Natural killer cell (primary cell): ENCODE measurements at regions not wholly inside any gene's neighbourhood (a gene's known extent, or its start where the extent isn't known, plus 50 kb on each side); places are given as distances from the start of the nearest gene placed in this dataset.

Experiments used
- ATAC-seq, 3 donors: fragments of 150-1000 bp in 2 of 3; fragments of 200-7000 bp in 1 of 3; cut with Tn5 transposase; 1 replicate in 1 of 3; 2 replicates in 2 of 3; pipeline ENCODE4 v1.10.0; 2021; ENCODE audit warnings: mild to moderate bottlenecking in 2 of 3, moderate library complexity in 2 of 3
- DNase-seq, 2 donors: peaks; one replicate each; pipeline versions ENCODE4 v3.0.0 to v3.0.0-alpha.2; 2013 to 2021; ENCODE audit warnings: mixed read lengths in 1 of 2
- H3K27ac ChIP-seq: one replicate; pipeline ENCODE4 v1.5.1; 2013; ENCODE audit warnings: mild to moderate bottlenecking, low read length
- H3K27me3 ChIP-seq: one replicate; pipeline ENCODE4 v1.6.1; 2013; ENCODE audit warnings: low read length; ENCODE audit not compliant: control insufficient read depth, insufficient read depth
- H3K36me3 ChIP-seq: one replicate; pipeline ENCODE4 v1.6.1; 2013; ENCODE audit warnings: low read length; ENCODE audit not compliant: control insufficient read depth, insufficient read depth
- H3K4me1 ChIP-seq: one replicate; pipeline ENCODE4 v1.6.1; 2013; ENCODE audit warnings: low read length; ENCODE audit not compliant: control insufficient read depth, insufficient read depth
- H3K4me3 ChIP-seq: one replicate; pipeline ENCODE4 v1.5.1; 2013; ENCODE audit warnings: low read length
- H3K9me3 ChIP-seq: one replicate; pipeline ENCODE4 v1.6.1; 2013; ENCODE audit warnings: low read length; ENCODE audit not compliant: control insufficient read depth, insufficient read depth
- H3K27ac Mint-ChIP-seq, 2 donors: one replicate each; pipeline ENCODE4 v1.8.0; 2022; ENCODE audit warnings: mild to moderate bottlenecking in 2 of 2, mixed read lengths in 2 of 2, moderate library complexity in 1 of 2
- H3K27me3 Mint-ChIP-seq, 2 donors: one replicate each; pipeline ENCODE4 v1.8.0; 2022; ENCODE audit warnings: low read depth in 2 of 2, mixed read lengths in 2 of 2
- H3K36me3 Mint-ChIP-seq: one replicate; pipeline ENCODE4 v1.8.0; 2022; ENCODE audit warnings: mixed read lengths
- H3K4me1 Mint-ChIP-seq, 2 donors: one replicate each; pipeline ENCODE4 v1.8.0; 2022; ENCODE audit warnings: mixed read lengths in 2 of 2
- H3K4me3 Mint-ChIP-seq: one replicate; pipeline ENCODE4 v1.8.0; 2022; ENCODE audit warnings: mild to moderate bottlenecking, moderate library complexity, mixed read lengths
- H3K9me3 Mint-ChIP-seq, 2 donors: one replicate each; pipeline ENCODE4 v1.8.0; 2022; ENCODE audit warnings: mixed read lengths in 2 of 2
- WGBS: methylation state at CpG from one replicate; pipeline ENCODE4 v1.1.7; 2013; ENCODE audit warnings: missing lambda C conversion rate; ENCODE audit not compliant: insufficient coverage; 5-methylcytosine and 5-hydroxymethylcytosine counted together
- intact Hi-C: fragments of 100-400 bp; cut with micrococcal nuclease; formaldehyde crosslinking; loops from one replicate; pipeline ENCODE4 v1.14.2; 2022
- TF ChIP-seq, protein P1 (sequence below): fragments of 200-600 bp; IDR thresholded peaks from one replicate; pipeline ENCODE4 v1.8.0; 2022; ENCODE audit warnings: antibody characterized with exemption

- no peak overlapping the region for H3K4me3 Mint-ChIP-seq
- H3K36me3 Mint-ChIP-seq, result no peaks in the 10 kb centered on the region
- H3K36me3 ChIP-seq, result no peaks in the 10 kb centered on the region
- H3K27ac Mint-ChIP-seq, result no peak overlapping the region
- intact Hi-C loops, result no loop called here
- no peak for DNase-seq
- TF ChIP-seq, protein P1, sequence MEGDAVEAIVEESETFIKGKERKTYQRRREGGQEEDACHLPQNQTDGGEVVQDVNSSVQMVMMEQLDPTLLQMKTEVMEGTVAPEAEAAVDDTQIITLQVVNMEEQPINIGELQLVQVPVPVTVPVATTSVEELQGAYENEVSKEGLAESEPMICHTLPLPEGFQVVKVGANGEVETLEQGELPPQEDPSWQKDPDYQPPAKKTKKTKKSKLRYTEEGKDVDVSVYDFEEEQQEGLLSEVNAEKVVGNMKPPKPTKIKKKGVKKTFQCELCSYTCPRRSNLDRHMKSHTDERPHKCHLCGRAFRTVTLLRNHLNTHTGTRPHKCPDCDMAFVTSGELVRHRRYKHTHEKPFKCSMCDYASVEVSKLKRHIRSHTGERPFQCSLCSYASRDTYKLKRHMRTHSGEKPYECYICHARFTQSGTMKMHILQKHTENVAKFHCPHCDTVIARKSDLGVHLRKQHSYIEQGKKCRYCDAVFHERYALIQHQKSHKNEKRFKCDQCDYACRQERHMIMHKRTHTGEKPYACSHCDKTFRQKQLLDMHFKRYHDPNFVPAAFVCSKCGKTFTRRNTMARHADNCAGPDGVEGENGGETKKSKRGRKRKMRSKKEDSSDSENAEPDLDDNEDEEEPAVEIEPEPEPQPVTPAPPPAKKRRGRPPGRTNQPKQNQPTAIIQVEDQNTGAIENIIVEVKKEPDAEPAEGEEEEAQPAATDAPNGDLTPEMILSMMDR, result no peak
- H3K4me3 ChIP-seq, result no peak overlapping the region
- WGBS, result 75% methylated on average over 2 of the region's 2 CpGs
- ATAC-seq, result no peak
- no peak overlapping the region for H3K27ac ChIP-seq
- H3K4me1 Mint-ChIP-seq, result no peaks in the 10 kb centered on the region
- no peaks in the 10 kb centered on the region for H3K27me3 Mint-ChIP-seq
- H3K4me1 ChIP-seq, result no peaks in the 10 kb centered on the region
- H3K9me3 ChIP-seq, result peaks cover 15% of the 10 kb centered on the region
- H3K9me3 Mint-ChIP-seq, result peaks cover 18 to 19% of the 10 kb centered on the region in 2 donors
- no peaks in the 10 kb centered on the region for H3K27me3 ChIP-seq
Measured at GRCh38 chr20:22098511-22098910, 393.0 kb downstream of the PAX1 start.

- Histone ChIP-seq H3K4me3 (no peak overlapping the region), H3K4me1 (no peaks in the 10 kb centered on the region), H3K9me3 (peaks cover 27% of the 10 kb centered on the region), H3K27ac (no peak overlapping the region), H3K27me3 (no peaks in the 10 kb centered on the region), H3K36me3 (no peaks in the 10 kb centered on the region)
- H3K4me3 Mint-ChIP-seq, result no peak overlapping the region
- TF ChIP-seq, protein P1, result no peak
- H3K36me3 Mint-ChIP-seq, result no peaks in the 10 kb centered on the region
- H3K27ac Mint-ChIP-seq, result no peak overlapping the region
- DNase-seq (no peak), ATAC-seq (no peak)
- intact Hi-C loops, result no loop called here
- peaks cover 16 to 20% of the 10 kb centered on the region in 2 donors for H3K9me3 Mint-ChIP-seq
- WGBS, result no CpG with 5 or more reads among the region's 1 CpG
- no peaks in the 10 kb centered on the region for H3K27me3 Mint-ChIP-seq
- H3K4me1 Mint-ChIP-seq, result no peaks in the 10 kb centered on the region
Measured at GRCh38 chr20:22093122-22093521, 387.7 kb downstream of the PAX1 start.

GRCh38 chr20:22088882-22089281 is 383.4 kb downstream of the PAX1 start:
- Histone ChIP-seq H3K27ac (no peak overlapping the region), H3K36me3 (no peaks in the 10 kb centered on the region), H3K4me1 (no peaks in the 10 kb centered on the region), H3K4me3 (no peak overlapping the region), H3K27me3 (no peaks in the 10 kb centered on the region), H3K9me3 (peaks cover 14% of the 10 kb centered on the region)
- WGBS, result 81% methylated on average over 3 of the region's 4 CpGs
- DNase-seq (no peak), ATAC-seq (no peak)
- intact Hi-C loops, result no loop called here
- H3K36me3 Mint-ChIP-seq, result no peaks in the 10 kb centered on the region
- TF ChIP-seq, protein P1, result no peak
- no peak overlapping the region for H3K27ac Mint-ChIP-seq
- no peaks in the 10 kb centered on the region for H3K27me3 Mint-ChIP-seq
- H3K4me1 Mint-ChIP-seq, result no peaks in the 10 kb centered on the region
- no peak overlapping the region for H3K4me3 Mint-ChIP-seq
- peaks cover 8 to 24% of the 10 kb centered on the region in 2 donors for H3K9me3 Mint-ChIP-seq

GRCh38 chr20:22080985-22081384 is 375.5 kb downstream of the PAX1 start:
- Mint-ChIP-seq H3K4me1 (no peaks in the 10 kb centered on the region), H3K27ac (no peak overlapping the region), H3K27me3 (no peaks in the 10 kb centered on the region), H3K9me3 (peaks cover 0 to 14% of the 10 kb centered on the region in 2 donors), H3K36me3 (peaks cover 8% of the 10 kb centered on the region), H3K4me3 (no peak overlapping the region)
- no peaks in the 10 kb centered on the region for H3K4me1 ChIP-seq
- no peak overlapping the region for H3K4me3 ChIP-seq
- no peak overlapping the region for H3K27ac ChIP-seq
- intact Hi-C loops, result no loop called here
- H3K36me3 ChIP-seq, result no peaks in the 10 kb centered on the region
- H3K9me3 ChIP-seq, result no peaks in the 10 kb centered on the region
- TF ChIP-seq, protein P1, result no peak
- no peaks in the 10 kb centered on the region for H3K27me3 ChIP-seq
- DNase-seq (no peak), ATAC-seq (no peak)
- 21% methylated on average over 1 of the region's 1 CpG for WGBS
